ENCODE measurements at regions not wholly inside any gene's neighbourhood (a gene's known extent, or its start where the extent isn't known, plus 50 kb on each side); places are given as distances from the start of the nearest gene placed in this dataset.

DNA sequence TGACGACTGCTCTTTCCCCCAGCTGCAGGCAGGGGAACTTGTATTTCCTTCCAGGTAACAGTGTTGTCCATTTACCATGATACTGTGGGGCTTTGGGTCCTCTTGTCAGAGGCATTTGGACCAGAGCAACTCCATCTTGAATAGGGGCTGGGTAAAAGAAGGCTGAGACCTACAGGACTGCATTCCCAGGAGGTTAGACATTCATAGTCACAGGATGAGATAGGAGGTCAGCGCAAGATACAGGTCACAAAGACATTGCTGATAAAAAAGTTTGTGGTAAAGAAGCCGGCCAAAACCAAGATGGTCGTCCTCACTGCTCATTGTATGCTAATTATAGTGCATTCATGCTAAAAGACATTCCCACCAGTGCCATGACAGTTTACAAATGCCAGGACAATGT is 249.5 kb downstream of the SLC4A3 start:
- Histone ChIP-seq H3K27me3 (ENCODE audit: control insufficient read depth in 1 of 2, insufficient read depth in 2 of 2, low read length in 2 of 2) (peaks cover 0 to 2% of the 10 kb centered on the region in 2 experiments), H3K36me3 (ENCODE audit: insufficient read depth, low read length) (no peaks in the 10 kb centered on the region), H3K27ac (ENCODE audit: low read depth in 1 of 2, low read length in 2 of 2) (no peak overlapping the region), H3K4me1 (ENCODE audit: insufficient read depth, low read length) (no peaks in the 10 kb centered on the region), H3K4me3 (ENCODE audit: low read length) (no peak overlapping the region), H3K9me3 (ENCODE audit: control insufficient read depth in 1 of 2, insufficient read depth in 1 of 2, low read length in 2 of 2) (no peaks in the 10 kb centered on the region)
- Mint-ChIP-seq H3K36me3 (ENCODE audit: low read depth) (no peaks in the 10 kb centered on the region), H3K27ac (no peak overlapping the region), H3K27me3 (peaks cover 3% of the 10 kb centered on the region), H3K9me3 (no peaks in the 10 kb centered on the region), H3K4me1 (ENCODE audit: low read depth) (no peaks in the 10 kb centered on the region), H3K4me3 (no peak overlapping the region)
- intact Hi-C loops (cut with DNase I, micrococcal nuclease) = no loop called here
- CTCF ChIA-PET = no interaction called here
- TF ChIP-seq CTCF (IDR thresholded peaks at IDR 0.05) = no peak
- POLR2A ChIA-PET = no interaction called here
- no peak for DNase-seq
- ATAC-seq (ENCODE audit: poor library complexity) = no peak

GRCh38 chr2:219877728-219878127 is 250.3 kb downstream of the SLC4A3 start:
- no peaks in the 10 kb centered on the region for H3K4me1 ChIP-seq (ENCODE audit: insufficient read depth, low read length)
- ATAC-seq (ENCODE audit: poor library complexity) = no peak
- Mint-ChIP-seq H3K27ac (no peak overlapping the region), H3K9me3 (no peaks in the 10 kb centered on the region), H3K36me3 (ENCODE audit: low read depth) (no peaks in the 10 kb centered on the region), H3K27me3 (peaks cover 3% of the 10 kb centered on the region), H3K4me1 (ENCODE audit: low read depth) (no peaks in the 10 kb centered on the region), H3K4me3 (no peak overlapping the region)
- no peak for TF ChIP-seq CTCF (IDR thresholded peaks at IDR 0.05)
- no peak overlapping the region for H3K4me3 ChIP-seq (ENCODE audit: low read length)
- H3K27me3 ChIP-seq (ENCODE audit: control insufficient read depth in 1 of 2, insufficient read depth in 2 of 2, low read length in 2 of 2) = peaks cover 0 to 2% of the 10 kb centered on the region in 2 experiments
- no peak overlapping the region for H3K27ac ChIP-seq (ENCODE audit: low read depth in 1 of 2, low read length in 2 of 2)
- DNase-seq = no peak
- intact Hi-C loops (cut with DNase I, micrococcal nuclease) = no loop called here
- ChIA-PET CTCF (no interaction called here), POLR2A (no interaction called here)
- no peaks in the 10 kb centered on the region for H3K36me3 ChIP-seq (ENCODE audit: insufficient read depth, low read length)
- no peaks in the 10 kb centered on the region for H3K9me3 ChIP-seq (ENCODE audit: control insufficient read depth in 1 of 2, insufficient read depth in 1 of 2, low read length in 2 of 2)

DNA sequence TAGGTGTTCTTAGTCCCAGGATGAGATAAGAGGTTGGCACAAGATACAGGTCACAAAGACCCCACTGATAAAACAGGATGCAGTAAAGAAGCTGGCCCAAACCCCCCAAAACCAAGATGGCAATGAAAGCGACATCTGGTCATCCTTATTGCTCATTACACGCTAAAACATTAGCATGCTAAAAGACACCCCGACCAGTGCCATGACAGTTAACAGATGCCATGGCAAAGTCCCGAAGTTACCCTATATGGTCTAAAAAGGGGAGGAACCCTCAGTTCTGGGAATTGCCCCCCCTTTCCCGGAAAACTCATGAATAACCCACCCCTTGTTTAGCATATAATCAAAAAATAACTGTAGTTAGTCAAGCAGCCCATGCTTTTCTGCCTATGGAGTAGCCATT is 251.1 kb downstream of the SLC4A3 start:
- H3K4me3 ChIP-seq (ENCODE audit: low read length) = no peak overlapping the region
- H3K36me3 ChIP-seq (ENCODE audit: insufficient read depth, low read length) = no peaks in the 10 kb centered on the region
- no peak overlapping the region for H3K27ac ChIP-seq (ENCODE audit: low read depth in 1 of 2, low read length in 2 of 2)
- DNase-seq (no peak), ATAC-seq (ENCODE audit: poor library complexity) (no peak)
- no peaks in the 10 kb centered on the region for H3K9me3 Mint-ChIP-seq
- ChIA-PET CTCF (no interaction called here), POLR2A (no interaction called here)
- H3K27ac Mint-ChIP-seq = no peak overlapping the region
- H3K4me1 ChIP-seq (ENCODE audit: insufficient read depth, low read length) = no peaks in the 10 kb centered on the region
- intact Hi-C loops (cut with DNase I, micrococcal nuclease) = no loop called here
- peaks cover 0 to 2% of the 10 kb centered on the region in 2 experiments for H3K27me3 ChIP-seq (ENCODE audit: control insufficient read depth in 1 of 2, insufficient read depth in 2 of 2, low read length in 2 of 2)
- no peaks in the 10 kb centered on the region for H3K36me3 Mint-ChIP-seq (ENCODE audit: low read depth)
- no peaks in the 10 kb centered on the region for H3K4me1 Mint-ChIP-seq (ENCODE audit: low read depth)
- H3K4me3 Mint-ChIP-seq = no peak overlapping the region
- H3K9me3 ChIP-seq (ENCODE audit: control insufficient read depth in 1 of 2, insufficient read depth in 1 of 2, low read length in 2 of 2) = no peaks in the 10 kb centered on the region
- H3K27me3 Mint-ChIP-seq = peaks cover 3% of the 10 kb centered on the region
- TF ChIP-seq CTCF (IDR thresholded peaks at IDR 0.05) = no peak
